Activated CD8-positive, alpha-beta memory T cell treated with anti-CD3 and anti-CD28 coated beads, Interleukin-2, amount 10 ng/mL, durations not matched to agents 7 days and 5 days (primary cell): ENCODE measurements at regions not wholly inside any gene's neighbourhood (a gene's known extent, or its start where the extent isn't known, plus 50 kb on each side); places are given as distances from the start of the nearest gene placed in this dataset.
A peak's percentile ranks its signal among the peaks of the same experiment; 100 is the strongest.

ENCODE experiments used
- ATAC-seq: fragments of 150-1000 bp; cut with Tn5 transposase; one replicate; pipeline ENCODE4 v1.10.0; 2021; ENCODE audit warnings: moderate library complexity
- CTCF ChIA-PET: fragments of 350-600 bp; sonication (Branson Sonifier 250); formaldehyde crosslinking; loops from one replicate; lab custom pipeline; 2021; ENCODE audit warnings: antibody characterized with exemption; lab: Charles Lee
- DNase-seq: peaks from one replicate; pipeline ENCODE4 v3.0.0-alpha.2; 2020
- H3K27ac Mint-ChIP-seq: one replicate; pipeline ENCODE4 v1.8.0; 2021; ENCODE audit warnings: mild to moderate bottlenecking, mixed read lengths
- H3K27me3 Mint-ChIP-seq: one replicate; pipeline ENCODE4 v1.8.0; 2021; ENCODE audit warnings: mixed read lengths
- H3K36me3 Mint-ChIP-seq: one replicate; pipeline ENCODE4 v1.8.0; 2021; ENCODE audit warnings: mild to moderate bottlenecking, mixed read lengths
- H3K4me1 Mint-ChIP-seq: one replicate; pipeline ENCODE4 v1.8.0; 2021; ENCODE audit warnings: mixed read lengths
- H3K4me3 Mint-ChIP-seq: one replicate; pipeline ENCODE4 v1.8.0; 2021; ENCODE audit warnings: mild to moderate bottlenecking, moderate library complexity, mixed read lengths
- H3K9me3 Mint-ChIP-seq: one replicate; pipeline ENCODE4 v1.8.0; 2022; ENCODE audit warnings: low read depth, mixed read lengths

- no peaks in the 10 kb centered on the region for H3K4me1 Mint-ChIP-seq
- H3K9me3 Mint-ChIP-seq, result peaks cover 4% of the 10 kb centered on the region
- H3K27me3 Mint-ChIP-seq, result no peaks in the 10 kb centered on the region
- no peak overlapping the region for H3K27ac Mint-ChIP-seq
- H3K36me3 Mint-ChIP-seq, result peaks cover 2% of the 10 kb centered on the region
- CTCF ChIA-PET, result no interaction called here
- no peak for DNase-seq
- no peak for ATAC-seq
- no peak overlapping the region for H3K4me3 Mint-ChIP-seq
Measured at GRCh38 chr14:97887690-97888089, 1090.5 kb downstream of the VRK1 start.

GRCh38 chr14:97888331-97888730 lies 1091.1 kb downstream of the VRK1 start:
- Mint-ChIP-seq H3K27ac (no peak overlapping the region), H3K4me1 (no peaks in the 10 kb centered on the region), H3K36me3 (peaks cover 2% of the 10 kb centered on the region), H3K4me3 (no peak overlapping the region), H3K9me3 (peaks cover 4% of the 10 kb centered on the region), H3K27me3 (no peaks in the 10 kb centered on the region)
- no peak for DNase-seq
- CTCF ChIA-PET, result no interaction called here
- ATAC-seq, result no peak

GRCh38 chr14:97891515-97891914 lies 1094.3 kb downstream of the VRK1 start:
- Mint-ChIP-seq H3K9me3 (peaks cover 4% of the 10 kb centered on the region), H3K36me3 (peaks cover 2% of the 10 kb centered on the region), H3K4me3 (no peak overlapping the region), H3K4me1 (no peaks in the 10 kb centered on the region), H3K27ac (no peak overlapping the region), H3K27me3 (no peaks in the 10 kb centered on the region)
- no peak for ATAC-seq
- CTCF ChIA-PET, result interaction anchor here (1.2 kb wide), 1 partner anchor 11 kb away, joined by 4 read pairs; no protein-coding TSS in a partner anchor
- DNase-seq, result no peak

GRCh38 chr14:97894552-97894951 lies 1097.4 kb downstream of the VRK1 start:
- Mint-ChIP-seq H3K36me3 (no peaks in the 10 kb centered on the region), H3K4me3 (no peak overlapping the region), H3K9me3 (no peaks in the 10 kb centered on the region), H3K27me3 (peaks cover 2% of the 10 kb centered on the region), H3K27ac (no peak overlapping the region), H3K4me1 (no peaks in the 10 kb centered on the region)
- ATAC-seq, result no peak
- CTCF ChIA-PET, result no interaction called here
- DNase-seq, result no peak

- ATAC-seq, result no peak
- Mint-ChIP-seq H3K4me3 (no peak overlapping the region), H3K9me3 (peaks cover 3% of the 10 kb centered on the region), H3K36me3 (no peaks in the 10 kb centered on the region), H3K27ac (no peak overlapping the region), H3K27me3 (peaks cover 2% of the 10 kb centered on the region), H3K4me1 (no peaks in the 10 kb centered on the region)
- CTCF ChIA-PET, result no interaction called here
- DNase-seq, result no peak
Measured at GRCh38 chr14:97900196-97900854, 1103.1 kb downstream of the VRK1 start.

- Mint-ChIP-seq H3K36me3 (no peaks in the 10 kb centered on the region), H3K4me1 (no peaks in the 10 kb centered on the region), H3K27me3 (peaks cover 6% of the 10 kb centered on the region), H3K27ac (no peak overlapping the region), H3K9me3 (peaks cover 3% of the 10 kb centered on the region), H3K4me3 (no peak overlapping the region)
- ATAC-seq (no peak), DNase-seq (no peak)
- CTCF ChIA-PET, result interaction anchor here (1.5 kb wide), 1 partner anchor 10 kb away, joined by 4 read pairs; no protein-coding TSS in a partner anchor
Measured at GRCh38 chr14:97902630-97903029, 1105.4 kb downstream of the VRK1 start.

GRCh38 chr14:97903821-97904220 lies 1106.6 kb downstream of the VRK1 start:
- H3K36me3 Mint-ChIP-seq, result peaks cover 4% of the 10 kb centered on the region
- H3K4me3 Mint-ChIP-seq, result no peak overlapping the region
- CTCF ChIA-PET, result no interaction called here
- DNase-seq, result no peak
- no peak for ATAC-seq
- H3K27me3 Mint-ChIP-seq, result peaks cover 7% of the 10 kb centered on the region
- no peaks in the 10 kb centered on the region for H3K4me1 Mint-ChIP-seq
- peaks cover 6% of the 10 kb centered on the region for H3K9me3 Mint-ChIP-seq
- no peak overlapping the region for H3K27ac Mint-ChIP-seq

- H3K4me3 Mint-ChIP-seq, result no peak overlapping the region
- H3K9me3 Mint-ChIP-seq, result peaks cover 6% of the 10 kb centered on the region
- DNase-seq (no peak), ATAC-seq (no peak)
- H3K27ac Mint-ChIP-seq, result no peak overlapping the region
- peaks cover 22% of the 10 kb centered on the region for H3K27me3 Mint-ChIP-seq
- H3K4me1 Mint-ChIP-seq, result no peaks in the 10 kb centered on the region
- CTCF ChIA-PET, result no interaction called here
- peaks cover 5% of the 10 kb centered on the region for H3K36me3 Mint-ChIP-seq
Measured at GRCh38 chr14:97912217-97912616, 1115.0 kb downstream of the VRK1 start.

GRCh38 chr14:97916100-97916499 lies 1118.9 kb downstream of the VRK1 start:
- H3K36me3 Mint-ChIP-seq, result no peaks in the 10 kb centered on the region
- no peaks in the 10 kb centered on the region for H3K9me3 Mint-ChIP-seq
- CTCF ChIA-PET, result no interaction called here
- no peak for DNase-seq
- H3K27me3 Mint-ChIP-seq, result peaks cover 19% of the 10 kb centered on the region
- no peaks in the 10 kb centered on the region for H3K4me1 Mint-ChIP-seq
- H3K27ac Mint-ChIP-seq, result no peak overlapping the region
- no peak overlapping the region for H3K4me3 Mint-ChIP-seq
- no peak for ATAC-seq

GRCh38 chr14:97916669-97917568 lies 1119.7 kb downstream of the VRK1 start:
- CTCF ChIA-PET, result no interaction called here
- Mint-ChIP-seq H3K36me3 (no peaks in the 10 kb centered on the region), H3K4me1 (no peaks in the 10 kb centered on the region), H3K9me3 (no peaks in the 10 kb centered on the region), H3K4me3 (no peak overlapping the region), H3K27ac (no peak overlapping the region), H3K27me3 (peaks cover 19% of the 10 kb centered on the region)
- DNase-seq, result no peak
- ATAC-seq, result no peak

DNA sequence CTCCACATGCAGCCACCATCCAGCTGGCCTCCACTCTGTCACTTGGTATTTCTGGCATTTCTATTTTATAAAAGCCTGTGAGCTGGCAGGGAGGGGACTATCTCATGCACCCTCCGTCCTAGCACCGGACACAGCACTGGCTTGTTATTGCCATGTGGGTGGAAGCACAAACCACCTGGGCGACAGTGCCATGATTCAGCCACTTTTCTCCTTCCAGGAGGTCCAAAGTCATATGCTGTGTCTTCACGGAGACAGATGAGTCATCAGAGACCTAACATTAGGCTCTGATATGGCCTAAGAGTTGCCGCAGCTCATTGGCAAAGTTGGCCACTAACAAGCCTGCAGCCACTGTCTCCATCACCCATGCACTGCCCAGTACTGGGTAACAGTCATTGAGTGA lies 1123.0 kb downstream of the VRK1 start:
- H3K27me3 Mint-ChIP-seq, result peaks cover 30% of the 10 kb centered on the region
- H3K27ac Mint-ChIP-seq, result no peak overlapping the region
- ATAC-seq (no peak), DNase-seq (no peak)
- H3K36me3 Mint-ChIP-seq, result peaks cover 2% of the 10 kb centered on the region
- H3K9me3 Mint-ChIP-seq, result no peaks in the 10 kb centered on the region
- H3K4me1 Mint-ChIP-seq, result peaks cover 12% of the 10 kb centered on the region
- no peak overlapping the region for H3K4me3 Mint-ChIP-seq
- CTCF ChIA-PET, result no interaction called here

DNA sequence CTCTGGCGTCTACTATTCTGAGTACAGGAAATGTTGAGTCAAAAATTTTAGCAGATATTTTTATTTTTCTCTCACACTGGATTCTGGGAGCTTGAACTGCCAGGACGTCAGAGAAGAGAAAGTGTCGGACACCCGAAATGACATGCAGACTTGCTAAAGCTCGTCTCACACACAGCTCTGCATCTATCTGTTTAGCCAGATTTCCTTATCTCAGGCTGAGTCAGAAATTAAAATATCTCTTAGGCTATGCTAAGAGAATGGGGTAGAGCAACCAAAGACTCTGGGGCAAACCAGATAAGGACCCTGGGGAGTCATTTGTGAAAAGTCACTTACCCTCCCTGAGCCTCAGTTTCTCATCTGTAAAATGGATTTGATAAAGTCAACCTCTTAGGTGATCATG lies 1124.1 kb downstream of the VRK1 start:
- Mint-ChIP-seq H3K36me3 (peaks cover 2% of the 10 kb centered on the region), H3K4me1 (peaks cover 23% of the 10 kb centered on the region), H3K27me3 (peaks cover 28% of the 10 kb centered on the region), H3K9me3 (no peaks in the 10 kb centered on the region), H3K4me3 (no peak overlapping the region), H3K27ac (no peak overlapping the region)
- CTCF ChIA-PET, result interaction anchor here (0.9 kb wide), 1 partner anchor 14 kb away, joined by 3 read pairs; no protein-coding TSS in a partner anchor
- no peak for DNase-seq
- ATAC-seq, result no peak

- Mint-ChIP-seq H3K27ac (peak overlapping the region; percentile 67), H3K9me3 (no peaks in the 10 kb centered on the region), H3K4me1 (peaks cover 24% of the 10 kb centered on the region), H3K27me3 (peaks cover 35% of the 10 kb centered on the region), H3K4me3 (no peak overlapping the region), H3K36me3 (peaks cover 2% of the 10 kb centered on the region)
- CTCF ChIA-PET, result no interaction called here
- peak; percentile 86 for ATAC-seq
- peak; percentile 74 for DNase-seq
Measured at GRCh38 chr14:97924922-97925613, 1127.9 kb downstream of the VRK1 start.
